NT2/D1 (cell line): ENCODE measurements at regions not wholly inside any gene's neighbourhood (a gene's known extent, or its start where the extent isn't known, plus 50 kb on each side); places are given as distances from the start of the nearest gene placed in this dataset.

Experiments used
- YY1 ChIP-seq: IDR thresholded peaks from 2 replicates; pipeline ENCODE4 v1.6.1; 2011; ENCODE audit not compliant: insufficient read length, insufficient read depth
- ZNF274 ChIP-seq: IDR thresholded peaks from 2 replicates; pipeline ENCODE4 v1.6.1; 2011; ENCODE audit warnings: mild to moderate bottlenecking, low read depth, low read length

DNA sequence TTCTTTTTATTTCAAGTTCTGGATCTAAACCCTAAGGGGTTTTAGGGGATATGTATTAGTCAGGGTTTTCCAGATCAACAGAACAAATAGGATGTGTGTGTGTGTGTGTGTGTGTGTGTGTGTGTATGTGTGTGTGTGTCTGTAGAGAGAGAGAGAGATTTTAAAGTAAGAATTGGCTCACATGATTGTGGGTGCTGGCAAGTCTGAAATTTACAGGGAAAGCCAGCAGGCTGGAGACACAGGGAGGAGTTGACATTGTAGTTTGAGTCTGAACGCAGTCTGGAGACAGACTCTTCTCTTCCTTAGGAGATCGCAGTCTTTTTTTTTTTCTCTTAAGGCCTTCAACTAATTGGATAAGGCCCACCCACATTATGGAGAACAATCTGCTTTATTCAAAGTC, 428.8 kb upstream of the TBL1XR1 start:
- TF ChIP-seq ZNF274 (no peak), YY1 (no peak)
